GM18867 (cell line): ENCODE measurements at regions not wholly inside any gene's neighbourhood (a gene's known extent, or its start where the extent isn't known, plus 50 kb on each side); places are given as distances from the start of the nearest gene placed in this dataset.
"Not testable (repeated sequence)": the region's sequence is repeated elsewhere in the genome, so short reads cannot be mapped to it uniquely, and the experiment has no call there.

Source experiments
- ATAC-seq: cut with Tn5 transposase; IDR thresholded peaks from one replicate; pipeline ENCODE4 v1.9.1; 2021; ENCODE audit warnings: mild to moderate bottlenecking, moderate library complexity; ENCODE audit not compliant: unreplicated experiment

GRCh38 chr6:78383968-78384367 lies 483.4 kb upstream of the IRAK1BP1 start:
- ATAC-seq = no peak

GRCh38 chr6:78386854-78387253 lies 480.5 kb upstream of the IRAK1BP1 start:
- not testable (repeated sequence) for ATAC-seq

GRCh38 chr6:78390066-78390465 lies 477.3 kb upstream of the IRAK1BP1 start:
- no peak for ATAC-seq

GRCh38 chr6:78397499-78397898 lies 469.9 kb upstream of the IRAK1BP1 start:
- ATAC-seq = no peak

- no peak for ATAC-seq
Observed at GRCh38 chr6:78398292-78398691, 469.1 kb upstream of the IRAK1BP1 start.

- no peak for ATAC-seq
Observed at GRCh38 chr6:78400076-78400475, 467.3 kb upstream of the IRAK1BP1 start.

GRCh38 chr6:78427386-78427785 lies 440.0 kb upstream of the IRAK1BP1 start:
- no peak for ATAC-seq

- ATAC-seq = no peak
Observed at GRCh38 chr6:78430521-78430920, 436.8 kb upstream of the IRAK1BP1 start.

GRCh38 chr6:78435671-78436070 lies 431.7 kb upstream of the IRAK1BP1 start:
- ATAC-seq = no peak

GRCh38 chr6:78436335-78436734 lies 431.0 kb upstream of the IRAK1BP1 start:
- peak; percentile 84 for ATAC-seq

GRCh38 chr6:78438135-78438534 lies 429.2 kb upstream of the IRAK1BP1 start:
- ATAC-seq = no peak

- no peak for ATAC-seq
Observed at GRCh38 chr6:78460711-78461110, 406.6 kb upstream of the IRAK1BP1 start.

GRCh38 chr6:78462728-78463127 lies 404.6 kb upstream of the IRAK1BP1 start:
- no peak for ATAC-seq

- ATAC-seq = no peak
Observed at GRCh38 chr6:78465059-78465634, 402.2 kb upstream of the IRAK1BP1 start.

GRCh38 chr6:78476561-78476960 lies 390.8 kb upstream of the IRAK1BP1 start:
- no peak for ATAC-seq

- no peak for ATAC-seq
Observed at GRCh38 chr6:78482801-78483552, 384.4 kb upstream of the IRAK1BP1 start.

GRCh38 chr6:78483553-78484197 lies 383.7 kb upstream of the IRAK1BP1 start:
- ATAC-seq = no peak

GRCh38 chr6:78484198-78485064 lies 382.9 kb upstream of the IRAK1BP1 start:
- ATAC-seq = no peak

GRCh38 chr6:78487401-78487800 lies 379.9 kb upstream of the IRAK1BP1 start:
- ATAC-seq = no peak

GRCh38 chr6:78489874-78490273 lies 377.5 kb upstream of the IRAK1BP1 start:
- no peak for ATAC-seq

GRCh38 chr6:78492351-78493017 lies 374.9 kb upstream of the IRAK1BP1 start:
- no peak for ATAC-seq
